Calu3 (cell line): ENCODE measurements at regions not wholly inside any gene's neighbourhood (a gene's known extent, or its start where the extent isn't known, plus 50 kb on each side); places are given as distances from the start of the nearest gene placed in this dataset.

Source experiments
- BruUV-seq: library from RNA; stranded (reverse); fragments of 400-500 nt; replicated peaks from 2 replicates; lab custom pipeline; 2021; lab: Mats Ljungman, UMichigan
- CTCF ChIA-PET: fragments of 300-600 bp; sonication (Branson Sonifier 250); formaldehyde crosslinking; loops from one replicate; lab custom pipeline; 2022; ENCODE audit warnings: antibody characterized with exemption; lab: Charles Lee
- DNase-seq: peaks from one replicate; pipeline ENCODE4 v3.0.0; 2022
- H3K27ac Mint-ChIP-seq: one replicate; pipeline ENCODE4 v1.8.0; 2022; ENCODE audit warnings: mixed read lengths; ENCODE audit not compliant: unreplicated experiment
- H3K27me3 Mint-ChIP-seq: one replicate; pipeline ENCODE4 v1.8.0; 2022; ENCODE audit warnings: mixed read lengths; ENCODE audit not compliant: unreplicated experiment
- H3K36me3 Mint-ChIP-seq: one replicate; pipeline ENCODE4 v1.8.0; 2022; ENCODE audit warnings: mild to moderate bottlenecking, moderate library complexity, mixed read lengths; ENCODE audit not compliant: insufficient read depth, unreplicated experiment
- H3K4me1 Mint-ChIP-seq: one replicate; pipeline ENCODE4 v1.8.0; 2022; ENCODE audit warnings: mild to moderate bottlenecking, low read depth, mixed read lengths; ENCODE audit not compliant: unreplicated experiment
- H3K4me3 Mint-ChIP-seq: one replicate; pipeline ENCODE4 v1.8.0; 2022; ENCODE audit warnings: mild to moderate bottlenecking, low read depth, moderate library complexity, mixed read lengths; ENCODE audit not compliant: unreplicated experiment
- H3K9me3 Mint-ChIP-seq: one replicate; pipeline ENCODE4 v1.8.0; 2022; ENCODE audit warnings: low read depth, mixed read lengths; ENCODE audit not compliant: unreplicated experiment
- CTCF ChIP-seq: fragments of 200-600 bp; IDR thresholded peaks from one replicate; pipeline ENCODE4 v1.8.0; 2022; ENCODE audit warnings: antibody characterized with exemption; ENCODE audit not compliant: unreplicated experiment
- intact Hi-C: fragments of 100-400 bp; cut with micrococcal nuclease; formaldehyde crosslinking; loops from one replicate; pipeline ENCODE4 v1.10.0; 2022; ENCODE audit not compliant: unreplicated experiment

GRCh38 chr2:215614296-215614695 lies 178.4 kb upstream of the FN1 start:
- no peak overlapping the region for H3K27ac Mint-ChIP-seq
- peaks cover 3% of the 10 kb centered on the region for H3K9me3 Mint-ChIP-seq
- no peaks in the 10 kb centered on the region for H3K36me3 Mint-ChIP-seq
- peaks cover 39% of the 10 kb centered on the region for H3K4me1 Mint-ChIP-seq
- intact Hi-C loops: loop anchor here (10.0 kb wide), 1 partner anchor 211 kb away; no protein-coding TSS in a partner anchor
- no peak overlapping the region for H3K4me3 Mint-ChIP-seq
- CTCF ChIA-PET: no interaction called here
- no peak for TF ChIP-seq CTCF
- BruUV-seq: no TSS peak
- no peaks in the 10 kb centered on the region for H3K27me3 Mint-ChIP-seq
- DNase-seq: no peak

GRCh38 chr2:215613888-215614287 lies 178.0 kb upstream of the FN1 start:
- intact Hi-C loops: loop anchor here (10.0 kb wide), 1 partner anchor 211 kb away; no protein-coding TSS in a partner anchor
- CTCF ChIA-PET: interaction anchor here (0.7 to 0.9 kb wide), 2 partner anchors 79 to 105 kb away, joined by 3 to 5 read pairs; no protein-coding TSS in a partner anchor
- H3K27ac Mint-ChIP-seq: no peak overlapping the region
- no peaks in the 10 kb centered on the region for H3K36me3 Mint-ChIP-seq
- no peak overlapping the region for H3K4me3 Mint-ChIP-seq
- H3K4me1 Mint-ChIP-seq: peaks cover 35% of the 10 kb centered on the region
- peaks cover 3% of the 10 kb centered on the region for H3K9me3 Mint-ChIP-seq
- TF ChIP-seq CTCF: no peak
- no peaks in the 10 kb centered on the region for H3K27me3 Mint-ChIP-seq
- BruUV-seq: no TSS peak
- no peak for DNase-seq

GRCh38 chr2:215613280-215613679 lies 177.4 kb upstream of the FN1 start:
- no peaks in the 10 kb centered on the region for H3K36me3 Mint-ChIP-seq
- no peak for TF ChIP-seq CTCF
- peaks cover 3% of the 10 kb centered on the region for H3K9me3 Mint-ChIP-seq
- peaks cover 31% of the 10 kb centered on the region for H3K4me1 Mint-ChIP-seq
- no peak overlapping the region for H3K4me3 Mint-ChIP-seq
- DNase-seq: peak; percentile 17
- BruUV-seq: no TSS peak
- no peaks in the 10 kb centered on the region for H3K27me3 Mint-ChIP-seq
- H3K27ac Mint-ChIP-seq: peak overlapping the region; percentile 50
- intact Hi-C loops: loop anchor here (10.0 kb wide), 1 partner anchor 212 kb away; no protein-coding TSS in a partner anchor
- CTCF ChIA-PET: interaction anchor here (0.6 to 0.9 kb wide), 3 partner anchors 80 to 331 kb away, joined by 3 to 8 read pairs (median 5); no protein-coding TSS in a partner anchor

- CTCF ChIA-PET: interaction anchor here (0.6 kb wide), 2 partner anchors 331 to 457 kb away, joined by 3 to 8 read pairs; no protein-coding TSS in a partner anchor
- Mint-ChIP-seq H3K4me3 (no peak overlapping the region), H3K27me3 (no peaks in the 10 kb centered on the region), H3K27ac (no peak overlapping the region), H3K9me3 (peaks cover 3% of the 10 kb centered on the region), H3K36me3 (no peaks in the 10 kb centered on the region), H3K4me1 (peaks cover 30% of the 10 kb centered on the region)
- no TSS peak for BruUV-seq
- intact Hi-C loops: loop anchor here (10.0 kb wide), 1 partner anchor 212 kb away; no protein-coding TSS in a partner anchor
- no peak for TF ChIP-seq CTCF
- no peak for DNase-seq
Observed at GRCh38 chr2:215612786-215613185, 176.9 kb upstream of the FN1 start.
